ENCODE measurements at regions not wholly inside any gene's neighbourhood (a gene's known extent, or its start where the extent isn't known, plus 50 kb on each side); places are given as distances from the start of the nearest gene placed in this dataset.

GRCh38 chr5:33299621-33300208 lies 141.1 kb upstream of the TARS1 start:
- no peak overlapping the region for H3K4me3 ChIP-seq (ENCODE audit: low read depth, low read length)
- TF ChIP-seq CTCF (IDR thresholded peaks at IDR 0.05; ENCODE audit: borderline replicate concordance, insufficient read depth, low read depth, low read length), result no peak

- TF ChIP-seq CTCF (IDR thresholded peaks at IDR 0.05; ENCODE audit: borderline replicate concordance, insufficient read depth, low read depth, low read length), result no peak
- no peak overlapping the region for H3K4me3 ChIP-seq (ENCODE audit: low read depth, low read length)
Observed at GRCh38 chr5:33300209-33300742, 140.5 kb upstream of the TARS1 start.

GRCh38 chr5:33303579-33304095 lies 137.1 kb upstream of the TARS1 start:
- TF ChIP-seq CTCF (IDR thresholded peaks at IDR 0.05; ENCODE audit: borderline replicate concordance, insufficient read depth, low read depth, low read length), result no peak
- H3K4me3 ChIP-seq (ENCODE audit: low read depth, low read length), result no peak overlapping the region

- no peak overlapping the region for H3K4me3 ChIP-seq (ENCODE audit: low read depth, low read length)
- no peak for TF ChIP-seq CTCF (IDR thresholded peaks at IDR 0.05; ENCODE audit: borderline replicate concordance, insufficient read depth, low read depth, low read length)
Observed at GRCh38 chr5:33304601-33305000, 136.2 kb upstream of the TARS1 start.

GRCh38 chr5:33305572-33305971 lies 135.2 kb upstream of the TARS1 start:
- no peak overlapping the region for H3K4me3 ChIP-seq (ENCODE audit: low read depth, low read length)
- no peak for TF ChIP-seq CTCF (IDR thresholded peaks at IDR 0.05; ENCODE audit: borderline replicate concordance, insufficient read depth, low read depth, low read length)

- no peak for TF ChIP-seq CTCF (IDR thresholded peaks at IDR 0.05; ENCODE audit: borderline replicate concordance, insufficient read depth, low read depth, low read length)
- no peak overlapping the region for H3K4me3 ChIP-seq (ENCODE audit: low read depth, low read length)
Observed at GRCh38 chr5:33306758-33307157, 134.0 kb upstream of the TARS1 start.

- no peak overlapping the region for H3K4me3 ChIP-seq (ENCODE audit: low read depth, low read length)
- TF ChIP-seq CTCF (IDR thresholded peaks at IDR 0.05; ENCODE audit: borderline replicate concordance, insufficient read depth, low read depth, low read length), result no peak
Observed at GRCh38 chr5:33308586-33308985, 132.2 kb upstream of the TARS1 start.
